ENCODE measurements at regions not wholly inside any gene's neighbourhood (a gene's known extent, or its start where the extent isn't known, plus 50 kb on each side); places are given as distances from the start of the nearest gene placed in this dataset.

GRCh38 chr4:125121581-125121980 lies 193.2 kb upstream of the FAT4 start:
- TF ChIP-seq CTCF (conservative IDR thresholded peaks at IDR 0.05; ENCODE audit: low read depth, low read length), result no peak
- no peak overlapping the region for H3K4me3 ChIP-seq (ENCODE audit: low read depth, low read length)
- DNase-seq (ENCODE audit: low read depth), result no peak

- no peak overlapping the region for H3K4me3 ChIP-seq (ENCODE audit: low read depth, low read length)
- TF ChIP-seq CTCF (conservative IDR thresholded peaks at IDR 0.05; ENCODE audit: low read depth, low read length), result no peak
- DNase-seq (ENCODE audit: low read depth), result no peak
Observed at GRCh38 chr4:125116431-125116830, 198.3 kb upstream of the FAT4 start.

- H3K4me3 ChIP-seq (ENCODE audit: low read depth, low read length), result no peak overlapping the region
- no peak for TF ChIP-seq CTCF (conservative IDR thresholded peaks at IDR 0.05; ENCODE audit: low read depth, low read length)
- no peak for DNase-seq (ENCODE audit: low read depth)
Observed at GRCh38 chr4:125115941-125116340, 198.8 kb upstream of the FAT4 start.

- TF ChIP-seq CTCF (conservative IDR thresholded peaks at IDR 0.05; ENCODE audit: low read depth, low read length), result no peak
- DNase-seq (ENCODE audit: low read depth), result no peak
- H3K4me3 ChIP-seq (ENCODE audit: low read depth, low read length), result no peak overlapping the region
Observed at GRCh38 chr4:125115476-125115875, 199.3 kb upstream of the FAT4 start.

GRCh38 chr4:125112536-125112935 lies 202.2 kb upstream of the FAT4 start:
- no peak overlapping the region for H3K4me3 ChIP-seq (ENCODE audit: low read depth, low read length)
- TF ChIP-seq CTCF (conservative IDR thresholded peaks at IDR 0.05; ENCODE audit: low read depth, low read length), result no peak
- DNase-seq (ENCODE audit: low read depth), result no peak

GRCh38 chr4:125111323-125111722 lies 203.4 kb upstream of the FAT4 start:
- no peak for DNase-seq (ENCODE audit: low read depth)
- no peak overlapping the region for H3K4me3 ChIP-seq (ENCODE audit: low read depth, low read length)
- no peak for TF ChIP-seq CTCF (conservative IDR thresholded peaks at IDR 0.05; ENCODE audit: low read depth, low read length)

GRCh38 chr4:125105561-125105960 lies 209.2 kb upstream of the FAT4 start:
- no peak for DNase-seq (ENCODE audit: low read depth)
- TF ChIP-seq CTCF (conservative IDR thresholded peaks at IDR 0.05; ENCODE audit: low read depth, low read length), result no peak
- H3K4me3 ChIP-seq (ENCODE audit: low read depth, low read length), result no peak overlapping the region

Data from epithelial cell of proximal tubule (primary cell).